ENCODE measurements at regions not wholly inside any gene's neighbourhood (a gene's known extent, or its start where the extent isn't known, plus 50 kb on each side); places are given as distances from the start of the nearest gene placed in this dataset.
"Not testable (repeated sequence)": the region's sequence is repeated elsewhere in the genome, so short reads cannot be mapped to it uniquely, and the experiment has no call there.

DNA sequence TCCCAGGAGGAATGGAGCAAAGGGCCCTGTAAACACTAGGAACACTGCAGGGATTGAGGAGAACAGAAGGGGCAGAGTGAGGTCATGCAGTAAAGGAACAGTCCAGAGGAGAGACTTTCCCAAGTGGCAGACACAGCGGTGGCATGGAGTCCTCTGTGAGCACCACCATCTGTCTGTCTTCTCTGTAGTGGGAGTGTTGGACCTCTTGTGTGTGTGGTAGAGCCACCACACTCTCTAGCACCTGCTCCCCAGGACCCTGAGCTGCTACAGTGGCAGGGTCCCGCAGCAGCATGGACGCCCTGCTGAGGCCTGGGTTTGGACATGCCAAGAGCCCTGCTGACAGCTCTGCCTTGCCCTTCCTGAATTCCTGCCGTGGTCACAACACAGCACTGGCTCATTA, 75.7 kb upstream of the LARP1 start:
- Histone ChIP-seq H3K9me3 (ENCODE audit: control insufficient read depth, insufficient read depth, low read depth, low read length) (no peaks in the 10 kb centered on the region), H3K36me3 (ENCODE audit: control insufficient read depth, insufficient read depth, low read length) (no peaks in the 10 kb centered on the region), H3K4me3 (ENCODE audit: low read depth, low read length) (no peak overlapping the region), H3K27ac (ENCODE audit: low read depth, low read length) (no peak overlapping the region), H3K27me3 (ENCODE audit: control insufficient read depth, insufficient read depth, low read length) (no peaks in the 10 kb centered on the region), H3K4me1 (ENCODE audit: control insufficient read depth, insufficient read depth, low read length) (peaks cover 13% of the 10 kb centered on the region; the same call in 1 of the 2 replicates), H3K9ac (ENCODE audit: low read length) (no peak overlapping the region)

DNA sequence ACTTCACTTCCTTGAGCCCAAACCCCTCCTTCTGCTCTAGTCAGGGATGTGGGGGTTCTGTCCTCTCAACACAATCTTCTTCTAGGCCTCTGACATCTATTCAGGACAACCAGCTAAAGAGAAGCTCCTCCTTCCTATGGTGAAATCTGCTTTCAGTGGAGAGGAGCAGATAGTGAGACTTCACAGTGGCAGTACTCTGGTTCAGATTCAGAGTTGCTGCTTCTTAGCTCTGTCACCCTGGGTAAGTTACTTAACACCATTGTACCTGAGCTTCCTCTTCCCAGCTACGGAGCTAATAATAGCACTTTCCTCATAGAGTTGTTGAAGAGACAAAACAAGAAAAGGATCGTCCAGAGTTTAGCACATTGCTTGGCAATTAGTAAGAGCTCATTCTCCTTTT, 77.3 kb upstream of the LARP1 start:
- peaks cover 9% of the 10 kb centered on the region; the same call in 1 of the 2 replicates for H3K4me1 ChIP-seq (ENCODE audit: control insufficient read depth, insufficient read depth, low read length)
- H3K27ac ChIP-seq (ENCODE audit: low read depth, low read length): no peak overlapping the region
- H3K36me3 ChIP-seq (ENCODE audit: control insufficient read depth, insufficient read depth, low read length): no peaks in the 10 kb centered on the region
- peaks cover 4% of the 10 kb centered on the region; the same call in 1 of the 2 replicates for H3K9me3 ChIP-seq (ENCODE audit: control insufficient read depth, insufficient read depth, low read depth, low read length)
- no peaks in the 10 kb centered on the region for H3K27me3 ChIP-seq (ENCODE audit: control insufficient read depth, insufficient read depth, low read length)
- H3K4me3 ChIP-seq (ENCODE audit: low read depth, low read length): no peak overlapping the region
- H3K9ac ChIP-seq (ENCODE audit: low read length): no peak overlapping the region

DNA sequence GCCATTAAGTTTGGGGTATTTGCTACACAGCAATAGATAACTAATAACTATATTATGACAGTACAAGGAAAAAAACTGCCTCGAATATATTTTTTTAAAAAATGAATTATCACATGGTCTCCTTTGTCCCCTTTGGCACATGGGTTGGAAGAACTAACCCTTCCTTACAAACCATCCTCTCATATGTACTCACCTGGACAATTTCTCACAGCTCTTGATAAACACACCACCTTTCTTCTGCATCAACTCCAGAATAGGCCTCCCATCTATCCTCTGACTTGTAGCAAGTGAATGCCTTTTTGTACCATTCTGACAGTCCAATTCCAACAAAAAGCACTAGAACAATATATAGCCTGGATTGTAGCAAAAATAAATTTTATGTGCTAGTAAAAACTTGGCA, 78.7 kb upstream of the LARP1 start:
- Histone ChIP-seq H3K9ac (ENCODE audit: low read length) (no peak overlapping the region), H3K27ac (ENCODE audit: low read depth, low read length) (no peak overlapping the region), H3K4me3 (ENCODE audit: low read depth, low read length) (no peak overlapping the region), H3K9me3 (ENCODE audit: control insufficient read depth, insufficient read depth, low read depth, low read length) (peaks cover 4% of the 10 kb centered on the region; the same call in 1 of the 2 replicates), H3K36me3 (ENCODE audit: control insufficient read depth, insufficient read depth, low read length) (no peaks in the 10 kb centered on the region), H3K27me3 (ENCODE audit: control insufficient read depth, insufficient read depth, low read length) (no peaks in the 10 kb centered on the region), H3K4me1 (ENCODE audit: control insufficient read depth, insufficient read depth, low read length) (peaks cover 9% of the 10 kb centered on the region; the same call in 1 of the 2 replicates)

DNA sequence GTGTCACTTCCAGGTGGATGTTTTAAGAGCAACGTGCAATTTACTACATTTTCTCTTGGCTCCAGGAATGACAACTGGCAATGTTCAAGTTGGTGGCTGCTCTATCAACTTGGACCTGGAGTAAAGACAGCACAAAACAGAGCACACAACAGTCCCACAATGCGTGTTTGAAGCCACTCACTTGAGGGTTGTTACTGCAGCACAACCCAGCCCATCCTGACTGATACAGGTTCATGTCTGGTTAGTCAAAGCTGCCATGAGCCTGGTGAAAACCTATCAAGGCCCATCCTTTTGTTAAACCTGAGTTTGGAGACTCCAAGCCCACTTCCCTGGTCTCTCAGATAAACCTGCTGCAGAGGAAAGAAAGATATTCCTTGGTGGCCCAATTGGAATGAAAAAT, 81.1 kb upstream of the LARP1 start:
- Histone ChIP-seq H3K9me3 (ENCODE audit: control insufficient read depth, insufficient read depth, low read depth, low read length) (peaks cover 6% of the 10 kb centered on the region; the same call in 1 of the 2 replicates), H3K27ac (ENCODE audit: low read depth, low read length) (no peak overlapping the region), H3K4me3 (ENCODE audit: low read depth, low read length) (no peak overlapping the region), H3K4me1 (ENCODE audit: control insufficient read depth, insufficient read depth, low read length) (peaks cover 6% of the 10 kb centered on the region; the same call in 1 of the 2 replicates), H3K27me3 (ENCODE audit: control insufficient read depth, insufficient read depth, low read length) (no peaks in the 10 kb centered on the region), H3K36me3 (ENCODE audit: control insufficient read depth, insufficient read depth, low read length) (no peaks in the 10 kb centered on the region), H3K9ac (ENCODE audit: low read length) (no peak overlapping the region)

DNA sequence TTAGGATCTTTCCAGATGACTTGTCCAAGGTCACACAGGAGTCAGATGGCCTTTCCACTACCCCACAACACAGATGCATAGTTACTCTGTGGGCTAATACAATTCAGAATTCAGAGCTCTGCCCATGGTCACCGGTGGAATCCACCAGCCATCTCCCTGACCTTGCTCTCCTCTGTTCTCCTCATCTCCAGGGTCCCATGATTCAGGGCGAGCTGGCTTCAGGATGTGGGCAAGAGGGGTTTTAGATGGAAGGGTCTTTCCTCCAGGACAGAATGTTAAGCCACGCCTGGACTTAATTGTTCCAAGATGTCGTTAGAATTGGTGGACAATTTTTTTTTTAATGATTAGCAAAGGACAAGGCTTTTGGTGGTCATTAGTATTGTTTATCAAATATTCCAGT, 81.7 kb upstream of the LARP1 start:
- H3K27me3 ChIP-seq (ENCODE audit: control insufficient read depth, insufficient read depth, low read length): no peaks in the 10 kb centered on the region
- peaks cover 6% of the 10 kb centered on the region; the same call in 1 of the 2 replicates for H3K4me1 ChIP-seq (ENCODE audit: control insufficient read depth, insufficient read depth, low read length)
- H3K36me3 ChIP-seq (ENCODE audit: control insufficient read depth, insufficient read depth, low read length): no peaks in the 10 kb centered on the region
- no peak overlapping the region for H3K9ac ChIP-seq (ENCODE audit: low read length)
- no peak overlapping the region for H3K4me3 ChIP-seq (ENCODE audit: low read depth, low read length)
- no peak overlapping the region for H3K27ac ChIP-seq (ENCODE audit: low read depth, low read length)
- H3K9me3 ChIP-seq (ENCODE audit: control insufficient read depth, insufficient read depth, low read depth, low read length): peaks cover 10% of the 10 kb centered on the region

DNA sequence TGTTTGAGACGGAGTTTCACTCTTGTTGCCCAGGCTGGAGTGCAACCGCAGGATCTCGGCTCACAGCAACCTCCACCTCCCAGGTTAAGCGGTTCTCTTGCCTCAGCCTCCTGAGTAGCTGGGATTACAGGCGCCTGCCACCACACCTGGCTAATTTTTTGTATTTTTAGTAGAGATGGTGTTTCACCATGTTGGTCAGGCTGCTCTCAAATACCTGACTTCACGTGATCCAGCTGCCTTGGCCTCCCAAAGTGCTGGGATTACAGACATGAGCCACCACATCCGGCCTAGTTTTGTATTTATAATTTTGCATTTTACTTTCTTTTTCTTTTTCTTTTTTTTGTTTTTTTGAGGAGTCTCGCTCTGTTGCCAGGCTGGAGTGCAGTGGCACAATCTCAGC, 85.3 kb upstream of the LARP1 start:
- not testable (repeated sequence) for H3K27me3 ChIP-seq (ENCODE audit: control insufficient read depth, insufficient read depth, low read length); H3K4me3 ChIP-seq (ENCODE audit: low read depth, low read length); H3K36me3 ChIP-seq (ENCODE audit: control insufficient read depth, insufficient read depth, low read length); H3K9ac ChIP-seq (ENCODE audit: low read length); H3K4me1 ChIP-seq (ENCODE audit: control insufficient read depth, insufficient read depth, low read length); H3K27ac ChIP-seq (ENCODE audit: low read depth, low read length)
- peaks cover 26% of the 10 kb centered on the region for H3K9me3 ChIP-seq (ENCODE audit: control insufficient read depth, insufficient read depth, low read depth, low read length)

DNA sequence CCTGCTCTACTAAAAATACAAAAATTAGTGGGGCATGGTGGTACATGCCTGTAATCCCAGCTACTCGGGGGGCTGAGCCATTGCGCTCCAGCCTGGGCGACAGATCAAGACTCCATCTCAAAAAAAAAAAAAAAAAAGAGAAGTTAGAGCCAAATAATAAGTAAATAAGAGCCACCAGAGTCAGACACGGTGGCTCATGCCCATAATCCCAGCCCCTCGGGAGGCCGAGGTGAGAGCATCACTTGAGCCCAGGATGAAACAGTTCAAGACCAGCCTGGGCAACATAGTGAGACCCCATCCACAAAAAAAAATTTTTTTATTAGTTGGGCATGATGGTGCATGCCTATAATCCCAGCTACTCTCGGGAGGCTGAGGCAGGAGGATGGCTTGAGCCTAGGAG, 85.8 kb upstream of the LARP1 start:
- H3K9me3 ChIP-seq (ENCODE audit: control insufficient read depth, insufficient read depth, low read depth, low read length): peaks cover 30% of the 10 kb centered on the region
- no peak overlapping the region for H3K27ac ChIP-seq (ENCODE audit: low read depth, low read length)
- no peaks in the 10 kb centered on the region for H3K4me1 ChIP-seq (ENCODE audit: control insufficient read depth, insufficient read depth, low read length)
- no peaks in the 10 kb centered on the region for H3K36me3 ChIP-seq (ENCODE audit: control insufficient read depth, insufficient read depth, low read length)
- H3K27me3 ChIP-seq (ENCODE audit: control insufficient read depth, insufficient read depth, low read length): no peaks in the 10 kb centered on the region
- no peak overlapping the region for H3K4me3 ChIP-seq (ENCODE audit: low read depth, low read length)
- H3K9ac ChIP-seq (ENCODE audit: low read length): no peak overlapping the region

DNA sequence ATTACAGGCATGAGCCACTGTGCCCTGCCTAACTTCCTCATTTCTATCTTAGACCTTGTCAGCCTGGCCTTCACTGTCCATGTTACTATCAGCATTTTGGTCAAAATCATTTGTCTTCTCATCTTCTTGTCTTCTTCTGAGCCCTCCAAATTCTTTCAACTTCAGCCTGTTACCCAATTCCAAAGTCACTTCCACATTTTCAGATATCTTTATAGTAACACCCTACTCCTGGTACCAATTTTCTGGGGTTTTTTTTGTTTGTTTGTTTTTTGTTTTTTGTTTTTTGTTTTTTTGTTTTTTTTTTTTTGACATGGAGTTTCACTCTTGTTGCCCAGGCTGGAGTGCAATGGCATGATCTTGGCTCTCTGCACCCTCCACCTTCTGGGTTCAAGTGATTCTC, 90.3 kb upstream of the LARP1 start:
- no peaks in the 10 kb centered on the region for H3K4me1 ChIP-seq (ENCODE audit: control insufficient read depth, insufficient read depth, low read length)
- H3K4me3 ChIP-seq (ENCODE audit: low read depth, low read length): no peak overlapping the region
- H3K27ac ChIP-seq (ENCODE audit: low read depth, low read length): no peak overlapping the region
- no peak overlapping the region for H3K9ac ChIP-seq (ENCODE audit: low read length)
- peaks cover 39% of the 10 kb centered on the region for H3K9me3 ChIP-seq (ENCODE audit: control insufficient read depth, insufficient read depth, low read depth, low read length)
- no peaks in the 10 kb centered on the region for H3K27me3 ChIP-seq (ENCODE audit: control insufficient read depth, insufficient read depth, low read length)
- H3K36me3 ChIP-seq (ENCODE audit: control insufficient read depth, insufficient read depth, low read length): no peaks in the 10 kb centered on the region

DNA sequence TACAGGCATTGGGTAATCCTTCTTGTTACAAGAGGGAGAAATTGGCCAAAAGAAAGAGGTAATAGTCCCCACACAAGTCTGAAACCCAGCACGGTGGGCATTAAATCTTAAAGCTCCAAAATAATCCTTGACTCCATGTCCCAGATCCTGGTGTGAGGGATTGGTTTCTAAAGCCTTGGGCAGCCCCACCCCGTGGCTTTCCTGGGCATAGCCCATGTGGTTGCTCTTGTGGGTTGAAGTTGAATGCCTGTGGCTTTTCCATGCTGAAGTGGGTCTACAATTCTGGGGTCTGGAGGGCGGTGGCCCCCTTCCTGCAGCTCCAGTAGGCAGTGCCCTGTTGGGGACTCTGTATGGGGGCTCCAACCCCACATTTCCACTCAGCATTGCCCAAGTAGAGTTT, 91.8 kb upstream of the LARP1 start:
- no peaks in the 10 kb centered on the region for H3K36me3 ChIP-seq (ENCODE audit: control insufficient read depth, insufficient read depth, low read length)
- H3K4me3 ChIP-seq (ENCODE audit: low read depth, low read length): no peak overlapping the region
- no peaks in the 10 kb centered on the region for H3K27me3 ChIP-seq (ENCODE audit: control insufficient read depth, insufficient read depth, low read length)
- no peak overlapping the region for H3K27ac ChIP-seq (ENCODE audit: low read depth, low read length)
- H3K9ac ChIP-seq (ENCODE audit: low read length): no peak overlapping the region
- H3K4me1 ChIP-seq (ENCODE audit: control insufficient read depth, insufficient read depth, low read length): no peaks in the 10 kb centered on the region
- H3K9me3 ChIP-seq (ENCODE audit: control insufficient read depth, insufficient read depth, low read depth, low read length): peaks cover 32% of the 10 kb centered on the region

DNA sequence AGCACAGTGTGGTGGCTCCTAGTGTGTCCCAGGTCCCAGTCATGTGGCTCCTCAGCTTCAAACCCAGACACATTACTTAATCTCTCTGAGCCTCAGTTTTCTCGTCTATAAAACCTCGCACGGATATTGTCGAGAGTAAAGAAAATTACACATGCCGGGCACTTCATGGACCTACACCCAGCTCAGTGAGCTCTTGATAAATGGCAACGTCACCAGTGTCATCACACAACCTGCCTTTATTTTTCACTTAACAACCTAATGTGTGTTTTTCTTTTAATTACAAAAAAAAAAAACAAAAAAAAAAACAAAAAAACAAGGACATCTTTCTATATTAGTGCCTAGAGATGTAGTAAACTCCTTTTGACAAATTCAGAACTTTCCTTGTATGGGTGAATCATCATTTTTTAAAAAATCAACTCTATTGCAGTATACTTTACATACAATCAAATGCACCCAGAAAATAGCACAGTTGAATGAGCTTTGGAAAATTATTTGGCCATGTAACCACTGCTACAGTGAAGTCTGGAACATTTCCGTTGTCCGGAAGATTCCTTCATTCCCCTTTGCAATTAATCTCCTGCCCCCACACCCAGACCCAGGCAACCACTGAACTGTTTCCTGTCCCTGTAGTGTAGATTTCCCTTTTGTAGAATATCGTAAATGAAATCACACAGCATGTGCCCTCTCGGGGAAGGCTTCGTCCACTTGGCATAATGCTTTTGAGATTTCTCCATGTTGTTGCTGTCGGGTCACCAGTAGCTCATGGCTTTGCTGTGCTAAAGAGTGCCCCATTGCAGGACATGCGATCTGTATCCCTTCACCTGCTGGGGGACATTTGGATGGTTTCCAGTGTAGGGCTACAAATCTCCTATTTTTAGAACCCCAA, 100.4 kb upstream of the LARP1 start:
- Histone ChIP-seq H3K9me3 (ENCODE audit: control insufficient read depth, insufficient read depth, low read depth, low read length) (no peaks in the 10 kb centered on the region), H3K27me3 (ENCODE audit: control insufficient read depth, insufficient read depth, low read length) (no peaks in the 10 kb centered on the region), H3K4me3 (ENCODE audit: low read depth, low read length) (no peak overlapping the region), H3K4me1 (ENCODE audit: control insufficient read depth, insufficient read depth, low read length) (no peaks in the 10 kb centered on the region), H3K9ac (ENCODE audit: low read length) (no peak overlapping the region), H3K36me3 (ENCODE audit: control insufficient read depth, insufficient read depth, low read length) (no peaks in the 10 kb centered on the region), H3K27ac (ENCODE audit: low read depth, low read length) (no peak overlapping the region)

DNA sequence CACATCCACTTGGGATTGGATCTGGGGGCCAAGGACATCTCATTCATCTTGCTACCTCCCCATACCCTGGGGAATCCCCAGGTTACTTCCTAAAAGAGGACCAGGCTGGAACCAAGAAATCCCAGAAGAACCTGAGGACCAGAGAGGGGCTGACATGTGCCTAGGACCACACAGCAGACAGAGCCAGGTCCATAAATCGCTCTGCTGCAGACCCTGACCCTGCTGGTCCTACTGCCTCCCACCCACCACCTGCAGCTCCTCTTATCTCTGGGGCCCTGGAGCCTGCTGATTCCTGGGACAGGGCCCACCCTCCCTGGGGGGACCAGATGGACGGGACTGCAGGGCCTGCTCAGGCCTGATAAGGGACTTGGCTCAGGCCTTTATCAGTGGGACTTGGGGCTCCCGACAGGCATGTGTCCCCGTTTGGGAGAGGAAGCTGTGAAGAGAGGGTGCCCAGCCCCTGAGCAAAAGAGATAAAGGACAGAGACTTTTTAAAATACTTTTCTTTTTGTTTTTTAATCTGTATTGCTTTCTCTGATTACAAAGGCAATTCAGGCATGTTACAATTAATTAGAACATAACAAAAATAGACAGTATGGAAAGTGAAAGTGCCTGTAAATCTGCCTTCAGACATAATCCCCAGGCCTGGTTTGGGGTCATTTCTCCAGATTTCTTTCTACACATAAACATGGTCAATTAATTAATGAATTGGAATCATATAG, 101.3 kb upstream of the LARP1 start:
- H3K9ac ChIP-seq (ENCODE audit: low read length): no peak overlapping the region
- no peaks in the 10 kb centered on the region for H3K27me3 ChIP-seq (ENCODE audit: control insufficient read depth, insufficient read depth, low read length)
- H3K36me3 ChIP-seq (ENCODE audit: control insufficient read depth, insufficient read depth, low read length): no peaks in the 10 kb centered on the region
- no peak overlapping the region for H3K4me3 ChIP-seq (ENCODE audit: low read depth, low read length)
- no peaks in the 10 kb centered on the region for H3K4me1 ChIP-seq (ENCODE audit: control insufficient read depth, insufficient read depth, low read length)
- H3K9me3 ChIP-seq (ENCODE audit: control insufficient read depth, insufficient read depth, low read depth, low read length): no peaks in the 10 kb centered on the region
- no peak overlapping the region for H3K27ac ChIP-seq (ENCODE audit: low read depth, low read length)

Data from HUES6 (cell line).